IMR-90 (cell line): ENCODE measurements at regions not wholly inside any gene's neighbourhood (a gene's known extent, or its start where the extent isn't known, plus 50 kb on each side); places are given as distances from the start of the nearest gene placed in this dataset.
A peak's percentile ranks its signal among the peaks of the same experiment; 100 is the strongest.

ENCODE experiments used
- ATAC-seq: fragments of 200-7000 bp; cut with Tn5 transposase; 2 replicates; pipeline ENCODE4 v1.9.1; 2020; ENCODE audit warnings: low read depth, mild to moderate bottlenecking, moderate library complexity
- BruUV-seq: library from RNA; stranded (reverse); fragments of 400-500 nt; replicated peaks from 2 replicates; lab custom pipeline; 2021; lab: Mats Ljungman, UMichigan
- CTCF ChIA-PET: fragments of 300-600 bp; formaldehyde crosslinking; extraction: SDS; loops from one replicate; lab custom pipeline; 2021; ENCODE audit warnings: antibody characterized with exemption; lab: Yijun Ruan, JAX
- POLR2A ChIA-PET: fragments of 300-600 bp; sonication (Branson Sonifier 250); formaldehyde crosslinking; loops from one replicate; lab custom pipeline; 2022; ENCODE audit warnings: antibody characterized with exemption; ENCODE audit not compliant: unreplicated experiment; lab: Charles Lee
- DNase-seq: peaks from one replicate; pipeline ENCODE4 v3.0.0; 2013
- H2AFZ ChIP-seq: replicated peaks from 2 replicates; pipeline ENCODE3; 2013; ENCODE audit warnings: low read length, mild to moderate bottlenecking; ENCODE audit not compliant: poor library complexity
- H2AK5ac ChIP-seq: 2 replicates; pipeline ENCODE4 v1.6.1; 2013; ENCODE audit warnings: low read depth, low read length, inconsistent platforms
- H2AK9ac ChIP-seq: replicated peaks from 2 replicates; pipeline ENCODE3; 2013; ENCODE audit warnings: mild to moderate bottlenecking, low read depth, low read length, moderate library complexity; ENCODE audit not compliant: poor library complexity
- H2BK120ac ChIP-seq: 2 replicates; pipeline ENCODE4 v1.6.1; 2013; ENCODE audit warnings: low read depth, low read length, inconsistent platforms
- H2BK15ac ChIP-seq: 3 replicates; pipeline ENCODE4 v1.6.1; 2013; ENCODE audit warnings: low read depth, low read length, inconsistent platforms
- H2BK20ac ChIP-seq: 2 replicates; pipeline ENCODE4 v1.6.1; 2013; ENCODE audit warnings: low read depth, mild to moderate bottlenecking, inconsistent platforms, low read length, moderate library complexity
- H2BK5ac ChIP-seq: 2 replicates; pipeline ENCODE4 v1.6.1; 2013; ENCODE audit warnings: mild to moderate bottlenecking, low read depth, low read length, inconsistent platforms; ENCODE audit not compliant: poor library complexity, severe bottlenecking
- H3K14ac ChIP-seq: replicated peaks from 2 replicates; pipeline ENCODE4 v1.6.1; 2013; ENCODE audit warnings: low read depth, low read length, inconsistent platforms
- H3K18ac ChIP-seq: 2 replicates; pipeline ENCODE4 v1.6.1; 2013; ENCODE audit warnings: low read depth, low read length, control low read depth
- H3K23ac ChIP-seq: 2 replicates; pipeline ENCODE4 v1.6.1; 2013; ENCODE audit warnings: low read depth, low read length, inconsistent platforms
- H3K27ac ChIP-seq: 2 replicates; pipeline ENCODE4 v1.5.1; 2013; ENCODE audit warnings: mild to moderate bottlenecking, control low read depth, low read length; ENCODE audit not compliant: insufficient read depth
- H3K27me3 ChIP-seq: 2 replicates; pipeline ENCODE4 v1.6.1; 2013; ENCODE audit warnings: low read length; ENCODE audit not compliant: control insufficient read depth, insufficient read depth
- H3K36me3 ChIP-seq: 2 replicates; pipeline ENCODE4 v1.6.1; 2013; ENCODE audit warnings: low read length, mixed read lengths; ENCODE audit not compliant: control insufficient read depth, insufficient read depth
- H3K4ac ChIP-seq: 2 replicates; pipeline ENCODE4 v1.6.1; 2013; ENCODE audit warnings: low read depth, low read length, inconsistent platforms
- H3K4me1 ChIP-seq: 2 replicates; pipeline ENCODE4 v1.6.1; 2013; ENCODE audit warnings: low read length, mixed read lengths; ENCODE audit not compliant: control insufficient read depth, insufficient read depth
- H3K4me2 ChIP-seq: 2 replicates; pipeline ENCODE4 v1.6.1; 2013; ENCODE audit warnings: low read depth, mild to moderate bottlenecking, control low read depth, low read length, moderate library complexity
- H3K4me3 ChIP-seq: 2 replicates; pipeline ENCODE4 v1.5.1; 2013; ENCODE audit warnings: low read depth, mild to moderate bottlenecking, control low read depth, low read length, moderate library complexity; ENCODE audit not compliant: insufficient read depth
- H3K56ac ChIP-seq: 2 replicates; pipeline ENCODE4 v1.6.1; 2013; ENCODE audit warnings: low read length, inconsistent platforms; ENCODE audit not compliant: insufficient read depth; ENCODE audit errors: extremely low read depth
- H3K79me1 ChIP-seq, 2 experiments: 2 replicates each; pipeline ENCODE4 v1.6.1; 2013; ENCODE audit warnings: low read length in 2 of 2, inconsistent platforms in 1 of 2, low read depth in 1 of 2
- H3K9ac ChIP-seq: 2 replicates; pipeline ENCODE4 v1.6.1; 2013; ENCODE audit warnings: low read depth, low read length, control low read depth
- H3K9me1 ChIP-seq: 2 replicates; pipeline ENCODE4 v1.6.1; 2013; ENCODE audit warnings: low read length, inconsistent platforms; ENCODE audit not compliant: insufficient read depth
- H3K9me3 ChIP-seq: 2 replicates; pipeline ENCODE4 v1.6.1; 2013; ENCODE audit warnings: low read length; ENCODE audit not compliant: control insufficient read depth, insufficient read depth
- H4K20me1 ChIP-seq: 2 replicates; pipeline ENCODE4 v1.6.1; 2013; ENCODE audit warnings: low read length, inconsistent platforms; ENCODE audit not compliant: insufficient read depth
- H4K5ac ChIP-seq: 2 replicates; pipeline ENCODE4 v1.6.1; 2013; ENCODE audit warnings: mild to moderate bottlenecking, low read depth, low read length, control low read depth
- H4K8ac ChIP-seq, 2 experiments: 2 replicates each; pipeline ENCODE4 v1.6.1; 2013; ENCODE audit warnings: low read depth in 2 of 2, low read length in 2 of 2, control low read depth in 1 of 2, inconsistent platforms in 1 of 2
- H4K91ac ChIP-seq: 2 replicates; pipeline ENCODE4 v1.6.1; 2013; ENCODE audit warnings: low read depth, low read length, inconsistent platforms; ENCODE audit not compliant: insufficient read depth
- FOS ChIP-seq: fragments of 150-350 bp; IDR thresholded peaks from 2 replicates; pipeline ENCODE4 v1.6.1; 2016; ENCODE audit warnings: low read depth, low read length
- MXI1 ChIP-seq: IDR thresholded peaks from 2 replicates; pipeline ENCODE4 v1.6.1; 2012; ENCODE audit warnings: low read depth, mild to moderate bottlenecking, low read length, moderate library complexity, borderline replicate concordance
- RCOR1 ChIP-seq: IDR thresholded peaks from 2 replicates; pipeline ENCODE4 v1.6.1; 2012; ENCODE audit warnings: mild to moderate bottlenecking, low read length, improper control_type of control experiment; ENCODE audit not compliant: insufficient replicate concordance
- WGBS, 2 experiments: methylation state at CpG; one replicate each; pipeline versions ENCODE4 v1.1.5 to v1.1.7; 2013; ENCODE audit warnings: missing lambda C conversion rate in 2 of 2; ENCODE audit not compliant: insufficient read length in 1 of 2; ENCODE audit errors: extremely low coverage in 2 of 2; 5-methylcytosine and 5-hydroxymethylcytosine counted together
- dilution Hi-C: fragments of 300-500 bp; cut with HindIII; formaldehyde crosslinking; loops from one replicate; pipeline ENCODE4 v1.14.3; 2018; ENCODE audit warnings: low sequenced_read_pairs; ENCODE audit not compliant: unreplicated experiment
- in situ Hi-C: fragments of 300-500 bp; cut with MboI; formaldehyde crosslinking; loops from 3 replicates; pipeline ENCODE4 v1.14.3; 2019; ENCODE audit warnings: low sequenced_read_pairs, inconsistent platforms, mixed read lengths
- intact Hi-C: fragments of 100-400 bp; cut with micrococcal nuclease; formaldehyde crosslinking; loops from 2 replicates; pipeline ENCODE4 v1.10.0; 2022

DNA sequence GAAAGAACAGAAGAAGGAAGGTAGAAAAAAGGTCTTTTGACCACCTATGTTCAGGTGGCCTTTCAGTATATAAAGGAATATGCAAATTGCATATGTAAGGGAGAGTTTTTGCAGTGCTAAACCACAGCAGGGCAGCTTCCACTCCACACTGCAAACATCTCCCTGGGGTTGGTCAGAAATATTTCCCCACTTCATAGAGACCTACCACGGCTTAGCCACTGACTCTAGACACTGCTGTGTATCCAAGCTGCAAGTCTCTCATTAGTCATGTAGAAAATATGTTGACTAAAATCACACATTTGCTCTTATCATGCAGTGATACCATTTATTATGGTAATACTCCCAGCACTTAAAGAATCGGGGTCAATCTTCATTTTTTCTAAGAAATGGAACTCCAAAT lies 214.9 kb upstream of the NR2F2 start:
- BruUV-seq, result no TSS peak
- no peak overlapping the region for H2BK5ac ChIP-seq
- H3K23ac ChIP-seq, result no peak overlapping the region
- no peak overlapping the region for H3K14ac ChIP-seq
- H4K8ac ChIP-seq, result no peak overlapping the region
- no peaks in the 10 kb centered on the region for H3K9me1 ChIP-seq
- intact Hi-C loops, result no loop called here
- H3K27me3 ChIP-seq, result no peaks in the 10 kb centered on the region
- no peak for TF ChIP-seq MXI1
- no peak for TF ChIP-seq RCOR1
- 0 out of 2 replicates have a peak, but pooled peaks have one; percentile 28 for TF ChIP-seq FOS
- H3K36me3 ChIP-seq, result no peaks in the 10 kb centered on the region
- ChIA-PET CTCF (interaction anchor here (0.6 kb wide), 1 partner anchor 33 kb away, joined by 7 read pairs; no protein-coding TSS in a partner anchor), POLR2A (no interaction called here)
- H3K9ac ChIP-seq, result no peak overlapping the region
- no peaks in the 10 kb centered on the region for H3K79me1 ChIP-seq
- no peak overlapping the region for H3K4me3 ChIP-seq
- H3K56ac ChIP-seq, result no peak overlapping the region
- no peak overlapping the region for H3K18ac ChIP-seq
- WGBS, 2 experiments, result no CpG with 5 or more reads among the region's 2 CpGs
- peak; percentile 98 for ATAC-seq
- no peak overlapping the region for H2BK120ac ChIP-seq
- no peaks in the 10 kb centered on the region for H3K4me1 ChIP-seq
- H3K27ac ChIP-seq, result no peak overlapping the region
- H4K5ac ChIP-seq, result no peak overlapping the region
- DNase-seq, result peak; percentile 75
- H4K20me1 ChIP-seq, result no peaks in the 10 kb centered on the region
- no peak overlapping the region for H2BK15ac ChIP-seq
- no peak overlapping the region for H3K4me2 ChIP-seq
- H4K91ac ChIP-seq, result no peak overlapping the region
- dilution Hi-C loops, result no loop called here
- H2AK9ac ChIP-seq, result no peak overlapping the region
- in situ Hi-C loops, result no loop called here
- H2AFZ ChIP-seq, result no peak overlapping the region
- no peak overlapping the region for H2BK20ac ChIP-seq
- H3K4ac ChIP-seq, result no peak overlapping the region
- no peaks in the 10 kb centered on the region for H3K9me3 ChIP-seq
- H2AK5ac ChIP-seq, result no peak overlapping the region
